HepG2 (cell line): ENCODE measurements at regions not wholly inside any gene's neighbourhood (a gene's known extent, or its start where the extent isn't known, plus 50 kb on each side); places are given as distances from the start of the nearest gene placed in this dataset.

Experiments used
- ATAC-seq: fragments of 200-7000 bp; cut with Tn5 transposase; 3 replicates; pipeline ENCODE4 v1.9.1; 2020; ENCODE audit warnings: mild to moderate bottlenecking, moderate library complexity
- BruUV-seq: library from RNA; stranded (reverse); fragments of 400-500 nt; replicated peaks from 2 replicates; lab custom pipeline; 2021; lab: Mats Ljungman, UMichigan
- CTCF ChIA-PET: fragments of 300-600 bp; formaldehyde crosslinking; extraction: SDS; loops from one replicate; lab custom pipeline; 2021; ENCODE audit warnings: low total read pairs, inconsistent platforms, low intra/inter-chr PET ratio; lab: Yijun Ruan, JAX
- POLR2A ChIA-PET: fragments of 350-600 bp; sonication (Branson Sonifier 250); formaldehyde crosslinking; loops from one replicate; lab custom pipeline; 2020; ENCODE audit warnings: antibody characterized with exemption, inconsistent platforms; lab: Yijun Ruan, JAX
- DNase-seq: peaks from one replicate; pipeline ENCODE4 v3.0.0-alpha.2; 2015; ENCODE audit warnings: low spot score
- FAIRE-seq: peaks from 3 replicates; lab custom pipeline; 2011; peaks lifted over from hg19 to GRCh38; lab: Jason Lieb, UNC
- H2AFZ ChIP-seq: one replicate; pipeline ENCODE4 v1.6.1; 2011; ENCODE audit warnings: low read length, inconsistent platforms
- H3K27ac ChIP-seq: fragments of 300-600 bp; 3 replicates; pipeline ENCODE4 v1.8.0; 2011; ENCODE audit warnings: mixed run types, mild to moderate bottlenecking, mixed read lengths, low read length, inconsistent platforms; ENCODE audit not compliant: insufficient read depth; ENCODE audit errors: extremely low read length
- H3K27me3 ChIP-seq, 2 experiments: fragments of 200-600 bp in 1 of 2; 2 replicates in 1 of 2; 3 replicates in 1 of 2; pipeline versions ENCODE4 v1.6.0 to v1.8.0; 2011; ENCODE audit warnings: low read length in 2 of 2, mild to moderate bottlenecking in 2 of 2, moderate library complexity in 2 of 2, inconsistent platforms in 1 of 2; ENCODE audit not compliant: insufficient read depth in 2 of 2, control insufficient read depth in 1 of 2
- H3K36me3 ChIP-seq, 2 experiments: fragments of 200-600 bp in 1 of 2; replicated peaks in 1 of 2; 2 replicates in 1 of 2; 3 replicates in 1 of 2; pipeline versions ENCODE4 v1.5.1 to v1.8.0; 2011; ENCODE audit warnings: low read length in 2 of 2, inconsistent platforms in 1 of 2; ENCODE audit not compliant: insufficient read depth in 2 of 2, control insufficient read depth in 1 of 2
- H3K4me1 ChIP-seq: 2 replicates; pipeline ENCODE4 v1.5.1; 2012; ENCODE audit warnings: low read length, inconsistent platforms; ENCODE audit not compliant: insufficient read depth
- H3K4me2 ChIP-seq: 2 replicates; pipeline ENCODE4 v1.6.0; 2011; ENCODE audit warnings: low read depth, low read length, inconsistent platforms
- H3K4me3 ChIP-seq, 3 experiments: fragments of 200-600 bp in 1 of 3; sonication (generic), shearing (Covaris generic) in 1 of 3; replicated peaks in 1 of 3; 2 replicates each; pipeline ENCODE4 v1.5.1; 2011 to 2016; ENCODE audit warnings: low read length in 3 of 3, inconsistent platforms in 2 of 3, low read depth in 2 of 3, mild to moderate bottlenecking in 2 of 3, control low read depth in 1 of 3, mixed read lengths in 1 of 3; ENCODE audit not compliant: insufficient read depth in 1 of 3
- H3K79me2 ChIP-seq: one replicate; pipeline ENCODE4 v1.6.1; 2011; ENCODE audit warnings: low read length, inconsistent platforms; ENCODE audit not compliant: insufficient read depth
- H3K9ac ChIP-seq: 2 replicates; pipeline ENCODE4 v1.6.0; 2011; ENCODE audit warnings: mild to moderate bottlenecking, low read depth, low read length, inconsistent platforms; ENCODE audit not compliant: insufficient read depth
- H3K9me3 ChIP-seq: 2 replicates; pipeline ENCODE4 v1.5.1; 2012; ENCODE audit warnings: mild to moderate bottlenecking, low read length
- H4K20me1 ChIP-seq: 2 replicates; pipeline ENCODE4 v1.6.0; 2011; ENCODE audit warnings: inconsistent platforms, mild to moderate bottlenecking, low read length, moderate library complexity; ENCODE audit not compliant: insufficient read depth
- CEBPB ChIP-seq: IDR thresholded peaks from 2 replicates; pipeline ENCODE4 v1.6.1; 2011; ENCODE audit warnings: low read depth, low read length, improper control_type of control experiment, borderline replicate concordance
- DZIP1 ChIP-seq: sonication (generic); formaldehyde crosslinking; IDR thresholded peaks from 2 replicates; pipeline ENCODE4 v1.5.0; 2020; ENCODE audit warnings: mild to moderate bottlenecking, missing genetic modification reagents
- HNRNPL ChIP-seq: fragments of 200-400 bp; formaldehyde crosslinking; IDR thresholded peaks from 2 replicates; pipeline ENCODE4 v1.6.1; 2017; ENCODE audit warnings: mild to moderate bottlenecking, low read depth, low read length
- NFE2L1 ChIP-seq: sonication (generic); formaldehyde crosslinking; IDR thresholded peaks from 2 replicates; pipeline ENCODE4 v1.4.0; 2020; ENCODE audit warnings: missing genetic modification reagents, mild to moderate bottlenecking, borderline replicate concordance
- POLR2AphosphoS2 ChIP-seq: IDR thresholded peaks from 2 replicates; pipeline ENCODE4 v1.6.1; 2011; ENCODE audit warnings: low read depth, low read length, improper control_type of control experiment
- PRDM4 ChIP-seq: sonication (generic); formaldehyde crosslinking; IDR thresholded peaks from 2 replicates; pipeline ENCODE4 v1.9.0; 2021; ENCODE audit warnings: missing genetic modification reagents, borderline replicate concordance
- SAP130 ChIP-seq: IDR thresholded peaks from 2 replicates; pipeline ENCODE4 v1.6.1; 2016; ENCODE audit warnings: low read depth
- SMAD1 ChIP-seq: sonication (generic); formaldehyde crosslinking; IDR thresholded peaks from 2 replicates; pipeline ENCODE4 v1.4.0; 2020; ENCODE audit warnings: missing genetic modification reagents, low read depth, mild to moderate bottlenecking, borderline replicate concordance
- YEATS4 ChIP-seq: sonication (generic); formaldehyde crosslinking; IDR thresholded peaks from 2 replicates; pipeline ENCODE4 v1.4.0; 2020; ENCODE audit warnings: missing genetic modification reagents, borderline replicate concordance
- ZBTB1 ChIP-seq: sonication (generic); formaldehyde crosslinking; IDR thresholded peaks from 2 replicates; pipeline ENCODE4 v1.4.0; 2020; ENCODE audit warnings: missing genetic modification reagents, borderline replicate concordance
- ZIK1 ChIP-seq: sonication (generic); formaldehyde crosslinking; IDR thresholded peaks from 2 replicates; pipeline ENCODE4 v1.5.0; 2020; ENCODE audit warnings: mild to moderate bottlenecking, low read depth, missing genetic modification reagents, borderline replicate concordance
- ZNF280B ChIP-seq: sonication (generic); formaldehyde crosslinking; IDR thresholded peaks from 2 replicates; pipeline ENCODE4 v1.5.0; 2020; ENCODE audit warnings: missing genetic modification reagents, mild to moderate bottlenecking, borderline replicate concordance
- ZNF337 ChIP-seq: sonication (generic); formaldehyde crosslinking; IDR thresholded peaks from 2 replicates; pipeline ENCODE4 v1.5.1; 2020; ENCODE audit warnings: missing genetic modification reagents, low read depth, mild to moderate bottlenecking, borderline replicate concordance
- ZNF501 ChIP-seq: sonication (generic); formaldehyde crosslinking; IDR thresholded peaks from 2 replicates; pipeline ENCODE4 v1.5.1; 2020; ENCODE audit warnings: mild to moderate bottlenecking, moderate library complexity, missing genetic modification reagents
- ZNF547 ChIP-seq: sonication (generic); formaldehyde crosslinking; IDR thresholded peaks from 2 replicates; pipeline ENCODE4 v1.5.1; 2020; ENCODE audit warnings: mild to moderate bottlenecking, missing genetic modification reagents
- ZNF75D ChIP-seq: sonication (generic); formaldehyde crosslinking; IDR thresholded peaks from 2 replicates; pipeline ENCODE4 v1.8.1; 2023; ENCODE audit warnings: missing genetic modification reagents, mild to moderate bottlenecking, borderline replicate concordance
- WGBS: methylation state at CpG from one replicate; pipeline ENCODE4 v1.1.6; 2017; ENCODE audit warnings: low lambda C conversion rate; 5-methylcytosine and 5-hydroxymethylcytosine counted together
- in situ Hi-C: cut with HindIII; loops from 2 replicates; pipeline ENCODE4 v1.10.0; 2017; ENCODE audit warnings: low pct_unique_long_range_greater_than_20kb; ENCODE audit not compliant: extremely low pct_ligation_motif_present
- intact Hi-C: fragments of 100-400 bp; cut with micrococcal nuclease; formaldehyde crosslinking; loops from one replicate; pipeline ENCODE4 v1.10.0; 2022; ENCODE audit not compliant: unreplicated experiment

GRCh38 chr2:183998041-183998796 lies 600.1 kb upstream of the ZNF804A start (continued):
- TF ChIP-seq PRDM4 (CRISPR knock-in tag) (no peak), YEATS4 (CRISPR knock-in tag) (no peak), ZBTB1 (CRISPR knock-in tag) (no peak), ZIK1 (CRISPR knock-in tag) (no peak), SMAD1 (CRISPR knock-in tag) (no peak), ZNF280B (no peak), ZNF547 (no peak), POLR2AphosphoS2 (no peak)

GRCh38 chr2:183998797-183999190 lies 599.5 kb upstream of the ZNF804A start:
- Histone ChIP-seq H3K9ac (no peak overlapping the region), H3K27me3 (no peaks in the 10 kb centered on the region), H3K4me3 (no peak overlapping the region), H2AFZ (no peak overlapping the region), H3K79me2 (no peaks in the 10 kb centered on the region), H4K20me1 (no peaks in the 10 kb centered on the region), H3K9me3 (no peaks in the 10 kb centered on the region), H3K36me3 (no peaks in the 10 kb centered on the region)
- FAIRE-seq: no peak
- ATAC-seq: no peak
- in situ Hi-C loops (no loop called here), intact Hi-C loops (no loop called here)
- DNase-seq: no peak
- BruUV-seq: no TSS peak
- 0% methylated on average over 1 of the region's 1 CpG for WGBS
- CTCF ChIA-PET: no interaction called here
- TF ChIP-seq ZNF75D (CRISPR knock-in tag) (no peak), HNRNPL (no peak), ZNF501 (CRISPR knock-in tag) (no peak), DZIP1 (CRISPR knock-in tag) (no peak), SAP130 (CRISPR knock-in tag) (no peak), CEBPB (peak; percentile 39; the same call in 1 of the 2 replicates), NFE2L1 (CRISPR knock-in tag) (no peak), ZNF337 (CRISPR knock-in tag) (no peak)
- TF ChIP-seq, all 625 proteins: peak for 1
- POLR2A ChIA-PET: no interaction called here
- H3K27ac ChIP-seq: no peak overlapping the region
- H3K4me1 ChIP-seq: no peaks in the 10 kb centered on the region
- H3K4me2 ChIP-seq: no peak overlapping the region
